ENCODE measurements at regions not wholly inside any gene's neighbourhood (a gene's known extent, or its start where the extent isn't known, plus 50 kb on each side); places are given as distances from the start of the nearest gene placed in this dataset.

- peaks cover 49% of the 10 kb centered on the region for H3K27me3 Mint-ChIP-seq (ENCODE audit: low read depth)
- ChIA-PET POLR2A (no interaction called here), CTCF (no interaction called here)
- no peak for DNase-seq (ENCODE audit: low spot score)
- H3K36me3 Mint-ChIP-seq = no peaks in the 10 kb centered on the region
- no peaks in the 10 kb centered on the region for H3K9me3 Mint-ChIP-seq
- TF ChIP-seq NR2C2 (CRISPR knock-in tag; IDR thresholded peaks at IDR 0.05) (no peak), PREB (CRISPR knock-in tag; IDR thresholded peaks at IDR 0.05; ENCODE audit: borderline replicate concordance) (no peak), NR1H2 (CRISPR knock-in tag; IDR thresholded peaks at IDR 0.05) (no peak), ETV6 (CRISPR knock-in tag; IDR thresholded peaks at IDR 0.05) (no peak)
- no peak overlapping the region for H3K27ac Mint-ChIP-seq
- no peak overlapping the region for H3K4me3 Mint-ChIP-seq
- no peak for ATAC-seq
- H3K4me1 Mint-ChIP-seq = peaks cover 18% of the 10 kb centered on the region
These were observed 82.0 kb upstream of the MBNL2 start for GRCh38 chr13:97140131-97140530.

GRCh38 chr13:97140611-97141010 lies 81.5 kb upstream of the MBNL2 start:
- peaks cover 52% of the 10 kb centered on the region for H3K27me3 Mint-ChIP-seq (ENCODE audit: low read depth)
- TF ChIP-seq TEAD4 (CRISPR knock-in tag; IDR thresholded peaks at IDR 0.05) = no peak
- TF ChIP-seq ZBTB21 (CRISPR knock-in tag; IDR thresholded peaks at IDR 0.05; ENCODE audit: borderline replicate concordance) = no peak
- no peak for TF ChIP-seq MAX (CRISPR knock-in tag; IDR thresholded peaks at IDR 0.05)
- no peak for TF ChIP-seq E2F1 (CRISPR knock-in tag; IDR thresholded peaks at IDR 0.05)
- TF ChIP-seq ELF4 (CRISPR knock-in tag; IDR thresholded peaks at IDR 0.05; ENCODE audit: low read depth) = no peak
- TF ChIP-seq ATF6 (CRISPR knock-in tag; IDR thresholded peaks at IDR 0.05) = no peak
- no peak for TF ChIP-seq ZNF317 (CRISPR knock-in tag; IDR thresholded peaks at IDR 0.05; ENCODE audit: borderline replicate concordance, low read depth)
- no peak for TF ChIP-seq MLX (CRISPR knock-in tag; IDR thresholded peaks at IDR 0.05)
- TF ChIP-seq STAT6 (CRISPR knock-in tag; conservative IDR thresholded peaks at IDR 0.05; ENCODE audit: low read depth) = no peak
- no peak for TF ChIP-seq GRHL2 (CRISPR knock-in tag; IDR thresholded peaks at IDR 0.05; ENCODE audit: insufficient replicate concordance, severe bottlenecking)
- no peak for TF ChIP-seq ZNF671 (CRISPR knock-in tag; IDR thresholded peaks at IDR 0.05)
- H3K9me3 Mint-ChIP-seq = no peaks in the 10 kb centered on the region

More at GRCh38 chr13:97140611-97141010, 81.5 kb upstream of the MBNL2 start:
- H3K4me3 Mint-ChIP-seq = no peak overlapping the region
- H3K4me1 Mint-ChIP-seq = peaks cover 18% of the 10 kb centered on the region
- ATAC-seq (no peak), DNase-seq (ENCODE audit: low spot score) (no peak)
- CTCF ChIA-PET = interaction anchor here (1.3 to 1.5 kb wide), 2 partner anchors 31 to 218 kb away, joined by 6 to 10 read pairs; no protein-coding TSS in a partner anchor
- no peaks in the 10 kb centered on the region for H3K36me3 Mint-ChIP-seq
- no peak overlapping the region for H3K27ac Mint-ChIP-seq
- POLR2A ChIA-PET = no interaction called here

All from WTC11 (cell line).